Globus pallidus (tissue), 1 donor: ENCODE measurements at regions not wholly inside any gene's neighbourhood (a gene's known extent, or its start where the extent isn't known, plus 50 kb on each side); places are given as distances from the start of the nearest gene placed in this dataset.
A peak's percentile ranks its signal among the peaks of the same experiment; 100 is the strongest.
"Not testable (repeated sequence)": the region's sequence is repeated elsewhere in the genome, so short reads cannot be mapped to it uniquely, and the experiment has no call there.

Experiments used
- DNase-seq: peaks from one replicate; pipeline ENCODE4 v3.0.0-alpha.2; 2015; ENCODE audit warnings: low spot score

DNA sequence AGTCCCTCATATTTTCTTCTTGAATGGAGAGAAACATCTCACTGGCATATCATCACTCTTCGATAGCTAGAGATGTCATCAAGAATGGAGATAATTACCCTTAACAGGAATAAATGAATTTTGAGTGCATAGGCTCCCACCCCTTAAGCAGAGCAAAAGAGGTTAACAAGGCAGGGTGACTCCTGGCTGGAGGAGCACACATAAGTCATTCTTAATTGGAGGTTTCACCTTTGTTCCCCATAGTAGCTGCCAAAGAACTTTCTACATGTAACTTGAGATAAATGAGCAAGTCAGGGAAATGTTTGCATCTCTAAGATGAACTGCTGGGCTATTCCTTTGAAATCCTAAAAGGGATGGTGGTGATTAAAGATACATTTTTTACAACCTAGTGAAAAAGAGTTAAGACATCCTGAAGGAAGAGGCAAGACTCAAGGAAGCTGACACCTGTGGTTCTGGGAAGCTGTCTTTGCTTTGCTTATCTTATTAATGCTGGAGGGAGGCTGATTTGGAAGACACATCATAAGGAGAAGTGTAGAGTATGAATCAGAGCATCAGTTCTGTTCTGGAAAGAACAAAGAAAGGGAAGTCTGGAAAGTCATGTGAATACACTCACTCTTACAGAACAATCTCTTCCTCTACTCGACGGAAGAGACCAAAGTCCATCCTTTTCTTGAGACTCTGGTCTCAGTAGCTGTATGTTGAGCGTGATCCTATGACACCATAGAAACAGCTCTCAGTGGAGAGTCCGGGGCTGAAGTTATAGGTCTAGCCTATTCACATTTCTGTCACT is 326.3 kb downstream of the OSTF1 start:
- DNase-seq = peak; percentile 33

DNA sequence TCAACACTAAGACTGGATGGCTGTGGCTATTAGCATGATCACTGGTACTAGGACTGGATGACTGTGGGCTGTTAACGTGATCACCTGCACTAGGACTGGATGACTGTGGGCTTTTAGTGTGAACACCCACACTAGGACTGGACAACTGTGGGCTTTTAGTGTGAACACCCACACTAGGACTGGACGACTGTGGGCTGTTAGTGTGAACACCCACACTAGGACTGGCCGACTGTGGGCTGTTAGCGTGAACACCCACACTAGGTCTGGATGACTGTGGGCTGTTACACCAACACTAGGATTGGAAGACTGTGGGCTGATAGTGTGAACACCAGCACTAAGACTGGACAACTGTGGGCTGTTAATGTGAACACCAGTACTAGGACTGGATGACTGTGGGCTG is 329.2 kb downstream of the OSTF1 start:
- no peak for DNase-seq

DNA sequence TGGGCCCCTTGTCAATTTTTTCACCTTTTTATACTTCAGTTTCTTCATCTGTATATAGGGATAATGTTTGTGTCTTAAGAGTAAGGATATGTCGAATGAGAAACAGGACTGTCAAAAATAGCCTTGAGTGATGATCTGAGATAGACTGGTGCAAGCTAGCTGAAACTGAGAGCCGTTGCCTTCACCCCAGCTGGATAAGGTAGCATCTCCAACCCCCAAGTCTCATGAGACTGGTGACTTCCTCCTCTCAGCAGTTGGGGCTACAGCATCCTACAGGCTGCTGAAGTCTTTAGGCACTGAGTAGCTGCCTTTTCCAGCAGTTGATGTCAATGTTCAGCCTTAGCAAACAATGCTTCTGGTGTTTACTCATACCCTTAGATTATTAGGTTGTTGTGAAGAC is 330.2 kb downstream of the OSTF1 start:
- DNase-seq = no peak

DNA sequence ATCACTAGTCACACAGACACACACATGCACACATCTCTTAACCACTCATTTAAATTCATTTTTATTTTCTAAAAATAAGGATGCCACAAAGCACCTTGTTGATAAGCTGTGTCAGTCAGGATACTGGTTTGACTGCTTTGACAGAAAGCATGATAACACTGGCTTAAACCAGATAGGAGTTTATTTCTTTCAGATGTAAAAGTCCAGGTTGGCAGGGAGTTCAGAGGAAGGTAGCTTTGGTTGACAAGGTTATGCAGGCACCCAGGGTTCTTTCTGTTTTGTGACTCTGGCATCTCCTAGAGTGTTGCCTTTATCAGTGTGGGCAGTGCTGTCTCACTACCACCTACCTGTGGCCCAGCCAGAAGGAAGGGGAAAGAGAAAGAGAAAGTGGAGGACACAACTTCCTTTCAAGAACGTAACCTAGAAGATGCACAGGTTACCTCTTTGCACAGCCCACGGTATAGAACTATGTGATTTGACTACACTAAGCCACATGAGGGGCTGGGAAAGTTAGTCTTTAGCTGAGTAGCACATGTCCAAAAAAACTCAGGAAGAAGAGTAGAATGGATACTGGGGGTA is 334.7 kb downstream of the OSTF1 start:
- DNase-seq = no peak

DNA sequence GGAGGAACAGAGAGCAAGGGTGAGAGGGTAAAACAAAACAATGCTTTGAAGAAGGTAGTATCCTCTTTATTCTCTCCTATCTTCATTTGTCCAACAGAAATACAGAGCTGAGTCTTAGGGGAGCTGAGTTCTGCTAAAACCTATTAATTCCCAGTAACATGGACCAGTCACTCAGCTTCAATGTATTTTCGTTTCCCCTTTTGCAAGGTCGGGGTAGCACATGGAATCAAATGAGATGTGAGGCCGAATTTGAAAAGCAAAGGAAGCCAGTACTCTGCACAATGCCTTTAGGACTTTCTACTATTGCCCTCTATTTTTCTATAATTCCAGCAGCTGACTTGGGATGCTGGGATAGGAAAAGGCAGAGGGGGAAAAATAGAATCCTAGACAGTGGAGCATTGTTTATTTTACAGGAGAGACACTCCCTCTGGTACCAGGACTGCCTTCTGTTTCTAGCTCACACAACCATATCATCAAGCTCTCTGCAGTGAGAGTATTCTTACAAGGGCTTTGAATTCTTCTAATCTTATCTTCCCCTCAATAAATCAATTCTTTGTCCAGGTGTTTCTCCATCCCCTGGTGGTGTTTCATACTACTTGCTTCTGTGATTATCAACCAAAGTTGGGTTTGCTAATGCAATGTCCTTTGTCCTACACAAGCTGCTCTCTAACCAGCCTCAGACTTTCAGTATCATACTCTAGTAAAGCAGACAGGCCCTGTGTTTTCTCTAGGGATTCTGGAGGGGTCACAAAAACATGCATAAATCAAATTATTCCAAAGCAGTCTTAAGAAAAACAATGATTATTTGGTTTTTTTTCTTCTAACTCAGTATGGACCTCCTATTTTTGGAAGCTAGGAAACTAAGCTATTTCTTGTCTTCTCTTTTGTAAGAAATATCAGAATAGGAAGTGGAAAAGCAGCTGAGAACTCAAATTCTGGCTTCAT is 341.5 kb downstream of the OSTF1 start:
- DNase-seq = peak; percentile 49

DNA sequence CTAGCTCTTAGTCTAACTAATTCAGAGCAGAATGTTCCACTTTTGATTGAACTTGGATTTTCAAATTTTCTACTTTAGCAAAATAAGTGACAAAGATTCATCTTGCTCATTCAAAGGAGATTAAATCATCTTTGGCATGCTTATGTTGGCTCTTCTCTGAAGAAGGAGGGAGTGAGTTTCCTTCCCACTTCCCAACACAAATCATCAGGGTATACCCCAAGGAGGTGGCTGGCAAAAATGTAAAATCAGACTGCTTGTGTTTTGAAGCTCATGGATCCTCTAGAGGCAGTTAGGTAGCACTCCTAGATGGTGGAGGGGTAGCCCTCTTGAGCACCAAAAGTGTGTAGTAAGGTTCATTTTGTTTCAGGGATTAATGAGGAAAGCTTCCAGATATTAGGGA is 343.1 kb downstream of the OSTF1 start:
- DNase-seq = no peak

DNA sequence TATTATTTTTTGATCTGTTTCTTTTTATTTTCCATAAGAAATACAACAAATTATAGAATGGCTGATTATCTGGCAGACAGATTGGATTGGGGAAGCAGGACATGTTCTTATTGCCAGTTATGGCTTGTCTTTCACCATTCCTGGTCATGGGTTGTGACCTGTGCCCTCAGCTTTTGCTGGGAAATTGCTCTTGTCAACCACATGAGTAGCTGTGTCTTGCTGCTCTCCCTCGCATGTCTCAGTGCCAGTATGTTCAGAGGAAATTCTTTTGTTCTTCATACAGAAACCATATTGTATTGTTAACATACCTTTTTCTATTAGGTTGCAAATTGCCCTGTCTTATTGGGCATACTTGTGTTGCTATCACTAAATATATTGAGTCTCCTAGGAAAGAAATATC is 344.1 kb downstream of the OSTF1 start:
- no peak for DNase-seq

DNA sequence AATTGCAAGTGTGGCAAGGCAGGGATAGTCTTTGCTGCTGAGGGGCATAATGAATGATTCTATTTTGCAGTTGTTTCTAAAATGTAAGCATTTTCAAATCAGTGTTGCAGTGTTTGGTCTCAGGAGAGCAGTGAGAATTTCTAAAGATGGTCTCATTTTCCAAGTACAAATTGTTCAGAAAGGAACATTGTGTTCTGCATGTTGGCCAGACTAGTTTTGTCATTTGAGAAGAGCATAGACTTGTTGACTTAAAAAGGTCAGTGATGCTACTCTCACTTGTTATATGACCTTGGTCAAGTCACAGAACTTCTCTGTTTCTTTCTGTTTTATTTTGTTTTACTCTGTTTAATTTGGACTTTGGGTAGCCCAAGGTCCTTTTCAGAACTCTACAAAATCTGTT is 344.6 kb downstream of the OSTF1 start:
- no peak for DNase-seq

DNA sequence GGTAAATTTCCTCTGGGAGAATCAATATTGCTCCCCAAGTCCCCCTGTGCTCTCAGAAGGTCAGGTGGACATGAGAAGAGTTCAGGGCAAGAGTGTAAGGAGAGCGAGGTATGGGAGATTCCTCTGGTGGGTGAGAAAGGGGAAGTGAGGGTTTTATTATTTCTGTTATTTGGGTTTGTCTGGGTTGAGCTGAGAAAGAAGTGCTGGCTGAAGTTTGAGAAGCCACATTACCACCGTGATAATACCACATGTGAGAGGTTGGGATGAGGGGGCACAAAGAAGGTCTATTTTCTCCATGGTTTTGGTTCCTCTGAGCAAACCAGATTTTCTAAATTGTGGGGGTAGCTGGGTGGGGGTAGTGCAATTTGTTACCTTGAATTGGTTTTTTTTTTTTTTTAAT is 350.4 kb downstream of the OSTF1 start:
- DNase-seq = no peak

DNA sequence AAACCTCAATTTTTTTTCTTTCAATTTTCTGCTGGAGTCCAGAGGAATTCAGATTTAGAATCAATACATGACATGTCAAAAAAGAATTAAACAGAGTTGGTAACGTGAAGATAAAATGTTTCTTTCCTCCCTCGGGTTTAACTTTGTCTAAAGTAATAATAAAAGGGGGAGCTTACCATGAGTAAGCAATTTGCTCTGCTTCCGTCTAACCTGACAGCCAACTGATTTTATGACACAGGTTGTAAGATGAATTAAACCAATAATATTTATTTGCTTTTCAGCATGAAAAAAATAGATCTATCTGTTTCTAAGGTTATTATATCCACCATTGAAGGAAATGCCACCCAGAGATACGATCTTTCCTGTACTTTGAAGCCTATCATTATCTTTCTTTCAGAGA is 352.6 kb downstream of the OSTF1 start:
- no peak for DNase-seq

DNA sequence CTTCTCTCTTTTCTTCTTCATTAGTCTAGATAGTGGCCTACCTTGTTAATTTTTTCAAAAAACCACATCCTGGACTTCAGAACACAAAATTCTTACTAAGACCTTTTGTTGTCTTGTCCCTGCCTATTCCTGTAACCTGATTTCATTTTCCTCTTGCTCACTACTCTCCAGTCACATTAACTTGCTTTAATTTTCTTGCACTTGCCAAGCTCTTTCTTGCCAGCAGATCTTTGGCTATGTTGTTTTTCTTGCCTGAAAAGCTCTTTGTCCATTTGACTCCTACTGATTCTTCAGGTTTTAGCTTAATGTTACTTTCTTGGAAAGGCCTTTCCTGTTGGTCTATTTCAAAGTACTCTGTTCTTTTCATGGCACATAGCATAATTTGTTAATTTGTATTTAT is 356.8 kb downstream of the OSTF1 start:
- no peak for DNase-seq

DNA sequence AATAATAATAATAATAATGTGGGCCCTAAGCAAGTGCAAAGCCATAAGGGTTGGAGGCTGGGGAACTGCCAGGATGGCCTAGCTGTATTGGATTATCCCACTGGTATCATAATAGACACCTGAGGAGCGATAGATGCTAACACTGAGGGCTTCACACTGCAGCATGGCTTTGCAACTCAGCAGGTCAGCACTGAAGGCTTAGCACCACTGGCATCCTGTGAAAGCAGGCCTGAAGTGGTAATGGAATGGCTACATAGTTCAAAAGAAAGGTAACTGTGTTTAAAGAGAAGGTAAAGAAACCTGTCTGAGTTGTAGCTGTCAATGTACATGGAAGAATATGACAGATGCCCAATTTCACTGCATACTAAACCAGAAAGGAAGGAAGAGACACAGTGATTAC is 359.0 kb downstream of the OSTF1 start:
- DNase-seq = no peak

DNA sequence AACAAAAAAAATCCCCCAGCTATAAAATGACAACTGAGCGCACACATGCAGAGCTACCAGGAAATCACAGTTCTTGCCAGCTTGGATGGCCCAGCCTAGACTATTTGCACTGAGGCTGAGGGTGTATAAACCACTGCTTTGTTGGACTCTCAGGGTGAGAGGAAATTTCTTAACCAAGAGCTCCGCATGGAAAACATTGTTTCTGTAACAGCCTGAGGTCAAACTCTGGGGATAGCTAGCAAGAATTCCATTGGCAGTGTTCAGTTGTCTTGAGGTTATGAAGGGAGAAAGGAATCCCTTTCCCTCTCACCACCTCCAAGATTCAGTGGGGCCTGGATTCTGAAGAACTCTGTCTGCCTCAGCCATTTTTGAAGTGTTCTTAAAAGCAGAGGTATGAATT is 360.0 kb downstream of the OSTF1 start:
- no peak for DNase-seq

DNA sequence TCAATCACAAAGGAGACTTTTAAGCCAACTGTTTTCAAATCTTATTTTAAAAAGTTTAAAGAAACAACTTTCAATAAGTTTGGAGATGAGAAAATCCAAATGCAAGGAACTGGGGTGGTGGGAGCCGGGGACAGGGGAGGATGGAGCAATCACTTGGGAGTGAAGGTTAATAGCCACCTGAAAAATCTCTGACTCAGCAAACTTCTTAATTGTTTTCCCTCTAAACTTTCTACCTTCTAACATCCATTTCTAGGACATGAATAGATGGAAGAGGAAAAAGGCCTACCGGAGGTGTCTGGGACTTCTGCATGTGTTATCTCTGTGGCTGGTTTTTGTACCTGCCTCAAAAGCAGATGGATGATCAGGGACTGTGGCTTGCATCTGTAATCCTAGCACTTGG is 360.6 kb downstream of the OSTF1 start:
- DNase-seq = no peak

DNA sequence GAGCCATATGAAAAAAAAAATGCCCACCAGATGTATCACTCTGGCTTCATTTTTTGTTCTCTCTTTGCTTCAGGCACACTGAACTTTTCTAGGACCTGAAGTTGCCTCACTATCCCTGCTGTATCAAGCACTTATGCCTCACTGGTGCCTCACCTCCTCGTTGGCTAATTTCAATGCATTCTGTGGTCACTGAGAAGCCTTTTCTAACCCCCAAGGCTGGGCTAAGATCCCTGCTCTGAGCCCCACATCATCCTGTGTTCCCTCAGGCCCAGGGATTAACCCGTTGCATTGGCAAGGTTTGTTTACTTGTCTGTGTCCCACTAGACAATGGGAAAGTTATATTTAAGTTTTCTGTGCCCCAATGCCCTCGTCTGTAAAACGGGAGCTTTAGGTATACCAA is 362.7 kb downstream of the OSTF1 start:
- no peak for DNase-seq

DNA sequence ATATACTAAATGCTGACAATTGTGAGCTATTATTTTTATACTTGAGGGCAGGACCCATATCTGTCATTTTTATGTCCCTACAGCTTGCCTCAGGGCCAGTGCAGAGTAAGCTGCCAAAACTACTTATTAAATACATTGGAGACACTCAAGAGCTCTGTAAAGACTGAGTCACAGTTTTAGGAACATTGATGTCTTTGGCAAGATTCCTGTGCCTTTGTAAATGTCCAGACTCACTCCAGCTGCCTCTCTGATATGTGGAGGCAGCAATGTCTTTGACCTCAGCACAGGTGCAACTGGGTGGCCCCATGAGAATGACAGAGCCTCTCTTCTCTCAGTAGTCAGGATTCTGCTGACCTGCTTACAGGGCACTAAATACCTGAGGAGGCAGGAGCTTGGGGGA is 363.2 kb downstream of the OSTF1 start:
- no peak for DNase-seq

DNA sequence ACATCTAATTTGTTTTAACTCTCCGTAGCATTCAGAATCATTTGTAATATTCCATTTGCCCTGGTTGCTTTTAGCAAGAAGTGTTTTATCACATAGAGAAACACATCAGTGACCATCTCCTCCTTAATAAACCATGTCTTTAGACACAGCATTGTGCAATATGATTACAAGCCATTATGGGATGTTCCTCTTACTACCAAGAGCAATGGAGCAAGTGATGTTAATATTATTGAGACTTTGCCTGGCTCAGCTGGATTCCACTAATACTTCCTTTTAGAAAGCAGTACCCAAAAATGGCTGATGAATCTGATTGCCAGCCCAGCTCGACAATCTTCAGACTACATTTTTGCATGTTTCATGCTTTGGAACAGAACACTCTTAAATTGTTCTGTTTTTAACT is 364.2 kb downstream of the OSTF1 start:
- DNase-seq = no peak

DNA sequence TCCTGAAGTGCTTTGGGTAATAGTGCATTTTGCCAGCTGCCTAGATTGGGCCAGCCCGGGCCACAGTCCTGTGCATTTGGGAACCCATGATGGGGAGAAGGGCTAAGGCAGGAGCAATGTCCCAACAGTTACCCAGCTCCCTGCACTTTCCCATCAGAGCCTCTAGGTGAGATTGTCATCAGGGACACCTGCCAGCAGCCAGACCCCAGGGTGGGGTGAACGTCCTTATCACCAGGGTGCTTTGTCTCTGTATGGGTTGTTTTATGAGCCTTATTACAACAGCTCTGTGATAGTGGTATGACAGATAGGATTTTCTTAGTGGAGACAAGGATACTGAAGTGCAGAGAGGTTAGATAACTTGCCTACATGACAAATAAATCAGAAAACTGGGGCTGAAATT is 365.7 kb downstream of the OSTF1 start:
- no peak for DNase-seq

DNA sequence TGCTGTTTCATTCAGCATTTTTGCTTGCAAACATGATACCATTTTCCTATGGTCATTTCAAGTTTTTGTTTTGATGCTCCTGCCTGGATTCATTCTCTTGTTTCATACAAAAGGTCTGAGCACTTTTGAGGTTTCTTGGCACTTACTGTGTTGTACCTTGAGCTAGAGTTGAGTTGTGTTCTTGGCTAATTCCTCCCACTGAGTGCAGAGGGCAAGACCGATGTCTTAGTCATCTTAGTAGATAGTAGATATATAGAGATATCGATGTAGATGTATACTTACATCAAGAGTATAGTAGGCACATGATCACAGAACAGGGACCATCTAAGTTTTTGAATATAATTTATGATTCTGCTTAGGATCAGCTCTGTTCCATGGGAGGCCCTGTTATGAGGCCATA is 366.6 kb downstream of the OSTF1 start:
- DNase-seq = no peak

DNA sequence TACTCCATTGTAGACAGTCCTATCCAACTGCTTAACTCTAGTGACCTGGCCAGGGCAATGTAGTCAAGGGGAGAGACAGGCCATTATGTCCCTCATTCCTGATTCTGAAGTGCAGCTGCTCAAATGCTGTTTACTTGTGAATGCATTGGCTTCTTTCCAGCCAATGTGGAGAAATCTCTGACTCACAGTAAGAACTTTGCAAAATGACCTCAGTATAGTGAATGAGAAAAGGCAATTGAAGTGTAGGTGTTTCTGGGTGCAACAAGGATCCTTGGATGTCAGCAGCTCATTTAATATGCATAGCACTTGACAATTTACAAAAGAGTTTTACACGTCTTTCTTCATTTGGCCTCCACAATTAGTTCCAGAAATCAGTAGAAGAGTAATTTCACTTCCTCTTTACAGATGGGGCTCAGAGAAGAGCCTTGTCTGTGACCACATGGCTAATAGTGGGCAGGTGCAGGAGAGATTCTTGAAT is 367.2 kb downstream of the OSTF1 start:
- DNase-seq = peak; percentile 19

DNA sequence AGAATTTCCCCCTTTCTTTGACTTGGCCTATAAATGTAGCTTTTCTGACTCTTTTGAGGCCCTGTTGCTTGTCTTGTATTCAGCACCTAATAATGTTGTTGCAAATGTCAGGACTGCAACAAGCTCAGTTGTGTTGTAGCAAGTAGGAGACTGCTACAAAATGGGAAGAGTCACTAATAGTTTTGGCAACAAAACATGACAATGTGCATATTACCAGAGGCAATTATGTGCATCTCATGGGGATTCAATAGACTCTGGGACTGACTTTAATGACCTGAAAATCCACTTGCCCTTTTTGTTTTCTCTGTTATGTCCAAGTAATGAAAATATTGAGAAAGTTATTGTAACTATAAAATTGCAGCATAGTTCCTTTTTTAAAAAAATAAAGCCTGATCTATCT is 368.4 kb downstream of the OSTF1 start:
- no peak for DNase-seq

DNA sequence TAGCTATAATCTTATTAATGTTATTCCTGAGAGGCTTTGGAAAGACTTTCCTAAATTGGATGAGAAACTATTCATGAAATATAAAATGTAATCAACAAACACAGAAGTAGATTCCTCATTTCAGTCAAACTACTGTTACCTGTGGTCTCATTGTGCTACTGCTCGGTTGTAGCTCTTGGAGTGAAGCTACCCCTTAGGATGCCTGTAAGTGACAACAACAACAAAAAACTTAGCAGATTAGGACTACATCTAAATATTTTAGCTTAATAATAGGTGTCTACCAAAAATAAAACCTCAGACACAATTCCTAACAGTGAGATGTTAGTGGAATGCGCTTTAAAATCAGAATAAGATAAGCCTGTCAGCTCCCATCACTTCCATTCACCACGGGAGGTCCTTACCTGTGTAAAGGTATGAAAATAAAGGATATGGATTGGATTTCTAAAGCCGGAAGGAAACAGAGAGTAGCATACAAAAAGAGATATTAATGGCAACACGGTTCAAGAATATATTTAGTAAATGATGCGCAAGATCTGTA is 369.2 kb downstream of the OSTF1 start:
- no peak for DNase-seq

DNA sequence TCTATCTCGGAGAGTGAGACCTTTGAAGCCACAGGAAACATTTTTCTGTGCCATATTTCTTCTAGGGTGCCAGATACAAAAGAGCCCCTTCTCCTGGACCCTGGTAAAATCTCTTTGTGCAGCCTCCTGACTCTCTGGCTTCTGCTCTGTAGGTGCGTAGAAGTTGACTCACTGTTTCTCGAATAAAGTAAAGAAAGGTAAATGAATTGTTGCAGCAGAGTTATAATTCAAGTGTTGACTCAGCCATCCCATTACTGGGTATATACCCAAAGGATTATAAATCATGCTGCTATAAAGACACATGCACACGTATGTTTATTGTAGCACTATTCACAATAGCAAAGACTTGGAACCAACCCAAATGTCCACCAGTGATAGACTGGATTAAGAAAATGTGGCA is 371.0 kb downstream of the OSTF1 start:
- DNase-seq = not testable (repeated sequence)
